ENCODE measurements at regions not wholly inside any gene's neighbourhood (a gene's known extent, or its start where the extent isn't known, plus 50 kb on each side); places are given as distances from the start of the nearest gene placed in this dataset.

GRCh38 chr4:186813377-186814068 is 89.9 kb upstream of the FAT1 start:
- H3K4me3 Mint-ChIP-seq, result no peak overlapping the region; a peak in 1 of 5 replicates
- Histone ChIP-seq H3K23ac (ENCODE audit: insufficient read length, low read depth, low read length) (no peak overlapping the region), H4K91ac (ENCODE audit: insufficient read length, low read depth, low read length) (no peak overlapping the region)

More at GRCh38 chr4:186813377-186814068, 89.9 kb upstream of the FAT1 start:
- Histone ChIP-seq H3K27ac (ENCODE audit: insufficient read length, low read depth, low read length) (no peak overlapping the region), H2BK5ac (ENCODE audit: insufficient read length, low read length) (no peak overlapping the region), H4K5ac (ENCODE audit: insufficient read length, low read depth, low read length) (no peak overlapping the region), H3K4ac (ENCODE audit: low read depth, low read length) (no peak overlapping the region), H2BK12ac (ENCODE audit: insufficient read length, low read depth, low read length) (no peak overlapping the region), H3K4me2 (ENCODE audit: insufficient read depth, insufficient read length, low read length) (no peak overlapping the region), H3K56ac (ENCODE audit: insufficient read length, low read depth, low read length) (no peak overlapping the region), H3K14ac (ENCODE audit: insufficient read depth, low read length) (no peak overlapping the region), H2BK15ac (ENCODE audit: low read depth, low read length) (no peak overlapping the region), H3K79me1 (ENCODE audit: insufficient read depth, low read depth, low read length, poor library complexity, severe bottlenecking) (no peaks in the 10 kb centered on the region), H2AFZ (ENCODE audit: low read length) (no peak overlapping the region), H3K4me1 (ENCODE audit: insufficient read depth, low read length) (no peaks in the 10 kb centered on the region), H3T11ph (ENCODE audit: low read length) (no peak overlapping the region), H2BK20ac (ENCODE audit: low read depth, low read length, poor library complexity, severe bottlenecking) (no peak overlapping the region), H3K9ac (ENCODE audit: extremely low read depth, insufficient read length, low read length) (no peak overlapping the region), H2BK120ac (ENCODE audit: low read depth, low read length, poor library complexity, severe bottlenecking) (no peak overlapping the region), H3K9me3 (ENCODE audit: control insufficient read depth, low read depth, low read length) (no peaks in the 10 kb centered on the region), H3K27me3 (ENCODE audit: insufficient read depth, low read length) (no peaks in the 10 kb centered on the region), H3K18ac (ENCODE audit: insufficient read length, low read depth, low read length) (no peak overlapping the region), H4K8ac (replicated peaks; ENCODE audit: insufficient read length, low read depth, low read length) (no peak overlapping the region), H3K23me2 (ENCODE audit: insufficient read length, low read depth, low read length, poor library complexity, severe bottlenecking) (no peaks in the 10 kb centered on the region), H4K20me1 (ENCODE audit: control insufficient read depth, insufficient read depth, insufficient read length) (no peaks in the 10 kb centered on the region), H3K79me2 (ENCODE audit: insufficient read depth, low read length) (no peaks in the 10 kb centered on the region), H2AK5ac (ENCODE audit: insufficient read length, low read length) (no peak overlapping the region)
- TF ChIP-seq CTCF (conservative IDR thresholded peaks at IDR 0.05), result no peak
- WGBS (ENCODE audit: extremely low coverage, insufficient read length, low lambda C conversion rate), result no CpG with 5 or more reads among the region's 3 CpGs
- no peak overlapping the region for H3K27ac Mint-ChIP-seq
- peaks cover 11 to 12% of the 10 kb centered on the region in 2 experiments; a peak in 4 of 5 replicates for H3K9me3 Mint-ChIP-seq
- H3K36me3 Mint-ChIP-seq (ENCODE audit: insufficient read depth in 1 of 3, low read depth in 3 of 3), result peaks cover 0 to 16% (median 8%) of the 10 kb centered on the region in 3 experiments; a peak in 3 of 7 replicates
- peaks cover 9% of the 10 kb centered on the region in 2 experiments for H3K4me1 Mint-ChIP-seq
- H3K27me3 Mint-ChIP-seq (ENCODE audit: low read depth), result no peaks in the 10 kb centered on the region; the same call in 1 of the 2 replicates
- DNase-seq, result no peak
